Muscle of leg (tissue), 3 donors: ENCODE measurements at regions not wholly inside any gene's neighbourhood (a gene's known extent, or its start where the extent isn't known, plus 50 kb on each side); places are given as distances from the start of the nearest gene placed in this dataset.

Source experiments
- DNase-seq: peaks from one replicate; pipeline ENCODE4 v3.0.0; 2013
- H3K27ac ChIP-seq: one replicate; pipeline ENCODE4 v1.5.1; 2013; ENCODE audit warnings: mild to moderate bottlenecking, low read length, control low read depth
- H3K27me3 ChIP-seq: one replicate; pipeline ENCODE4 v1.6.1; 2013; ENCODE audit warnings: low read length; ENCODE audit not compliant: control insufficient read depth, insufficient read depth
- H3K36me3 ChIP-seq: one replicate; pipeline ENCODE4 v1.6.1; 2013; ENCODE audit warnings: low read length; ENCODE audit not compliant: control insufficient read depth, insufficient read depth
- H3K4me1 ChIP-seq: one replicate; pipeline ENCODE4 v1.6.1; 2013; ENCODE audit warnings: low read length; ENCODE audit not compliant: control insufficient read depth, insufficient read depth
- H3K4me3 ChIP-seq: one replicate; pipeline ENCODE4 v1.5.1; 2013; ENCODE audit warnings: low read length, control low read depth
- H3K9me3 ChIP-seq: replicated peaks from 2 replicates; pipeline ENCODE4 v1.6.1; 2013; ENCODE audit warnings: low read depth, low read length; ENCODE audit not compliant: control insufficient read depth
- WGBS: methylation state at CpG from one replicate; pipeline ENCODE4 v1.1.5; 2013; ENCODE audit warnings: missing lambda C conversion rate; ENCODE audit not compliant: insufficient coverage; 5-methylcytosine and 5-hydroxymethylcytosine counted together

DNA sequence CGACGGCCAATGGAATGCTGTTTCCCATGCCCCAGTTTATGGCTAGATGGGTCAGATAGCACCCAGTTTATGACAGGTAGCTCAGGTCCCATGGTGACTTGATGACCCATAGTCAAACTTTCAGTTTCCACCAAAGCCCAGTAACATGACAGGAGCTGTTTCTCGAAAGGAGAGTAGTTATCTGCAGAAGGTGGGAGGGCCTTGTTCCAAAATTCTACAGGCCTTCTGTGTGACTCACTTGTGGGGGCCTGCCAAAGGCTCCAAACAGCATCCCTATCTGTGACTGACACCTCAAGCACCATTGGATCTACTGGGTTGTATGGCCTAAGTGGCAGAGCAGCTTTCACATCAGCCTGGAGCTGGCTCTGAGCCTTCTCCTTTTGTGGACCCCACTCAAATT is 379.7 kb upstream of the MANEA start:
- H3K36me3 ChIP-seq, result no peaks in the 10 kb centered on the region
- H3K4me1 ChIP-seq, result no peaks in the 10 kb centered on the region
- no peak overlapping the region for H3K27ac ChIP-seq
- no peaks in the 10 kb centered on the region for H3K27me3 ChIP-seq
- 61% methylated on average over 2 of the region's 3 CpGs for WGBS
- H3K4me3 ChIP-seq, result no peak overlapping the region
- H3K9me3 ChIP-seq, result no peaks in the 10 kb centered on the region
- DNase-seq, result no peak

GRCh38 chr6:95203153-95203754 is 374.1 kb upstream of the MANEA start:
- Histone ChIP-seq H3K27me3 (no peaks in the 10 kb centered on the region), H3K4me3 (no peak overlapping the region), H3K27ac (no peak overlapping the region), H3K4me1 (no peaks in the 10 kb centered on the region), H3K9me3 (no peaks in the 10 kb centered on the region), H3K36me3 (no peaks in the 10 kb centered on the region)
- peak; percentile 51 for DNase-seq
- WGBS, result no CpG with 5 or more reads among the region's 2 CpGs

- Histone ChIP-seq H3K27ac (no peak overlapping the region), H3K27me3 (no peaks in the 10 kb centered on the region), H3K36me3 (no peaks in the 10 kb centered on the region), H3K4me1 (no peaks in the 10 kb centered on the region), H3K9me3 (no peaks in the 10 kb centered on the region), H3K4me3 (no peak overlapping the region)
- no CpG with 5 or more reads among the region's 2 CpGs for WGBS
- no peak for DNase-seq
Observed at GRCh38 chr6:95204178-95204577, 373.2 kb upstream of the MANEA start.

DNA sequence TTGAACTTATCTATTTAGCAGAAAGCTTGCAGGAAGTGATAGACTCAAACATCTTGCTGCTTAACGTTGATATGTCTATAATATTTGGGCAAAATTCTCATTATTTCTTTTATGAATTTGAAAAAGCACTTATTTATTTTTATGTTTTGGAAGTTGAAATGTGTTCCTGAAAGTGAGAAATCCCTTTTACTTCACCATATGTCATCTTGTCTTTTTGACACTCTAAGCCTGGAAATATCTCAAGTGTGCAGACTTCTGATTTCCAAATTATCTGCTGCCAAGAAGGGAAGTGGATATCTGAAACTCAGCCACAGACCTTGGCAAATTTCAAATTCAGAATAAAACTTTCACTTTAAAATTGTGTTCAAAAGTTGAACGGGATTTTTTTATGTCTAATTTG is 368.7 kb upstream of the MANEA start:
- Histone ChIP-seq H3K36me3 (no peaks in the 10 kb centered on the region), H3K4me3 (no peak overlapping the region), H3K27me3 (no peaks in the 10 kb centered on the region), H3K27ac (no peak overlapping the region), H3K9me3 (no peaks in the 10 kb centered on the region), H3K4me1 (no peaks in the 10 kb centered on the region)
- DNase-seq, result peak; percentile 9
- no CpG with 5 or more reads among the region's 2 CpGs for WGBS

GRCh38 chr6:95209074-95209473 is 368.3 kb upstream of the MANEA start:
- DNase-seq, result no peak
- Histone ChIP-seq H3K9me3 (no peaks in the 10 kb centered on the region), H3K4me3 (no peak overlapping the region), H3K36me3 (no peaks in the 10 kb centered on the region), H3K27me3 (no peaks in the 10 kb centered on the region), H3K4me1 (no peaks in the 10 kb centered on the region), H3K27ac (no peak overlapping the region)
- WGBS, result no CpG with 5 or more reads among the region's 3 CpGs

GRCh38 chr6:95216555-95216954 is 360.8 kb upstream of the MANEA start:
- DNase-seq, result no peak
- no peaks in the 10 kb centered on the region for H3K36me3 ChIP-seq
- no peak overlapping the region for H3K4me3 ChIP-seq
- H3K9me3 ChIP-seq, result no peaks in the 10 kb centered on the region
- no CpG with 5 or more reads among the region's 1 CpG for WGBS
- H3K4me1 ChIP-seq, result no peaks in the 10 kb centered on the region
- H3K27me3 ChIP-seq, result no peaks in the 10 kb centered on the region
- H3K27ac ChIP-seq, result no peak overlapping the region

DNA sequence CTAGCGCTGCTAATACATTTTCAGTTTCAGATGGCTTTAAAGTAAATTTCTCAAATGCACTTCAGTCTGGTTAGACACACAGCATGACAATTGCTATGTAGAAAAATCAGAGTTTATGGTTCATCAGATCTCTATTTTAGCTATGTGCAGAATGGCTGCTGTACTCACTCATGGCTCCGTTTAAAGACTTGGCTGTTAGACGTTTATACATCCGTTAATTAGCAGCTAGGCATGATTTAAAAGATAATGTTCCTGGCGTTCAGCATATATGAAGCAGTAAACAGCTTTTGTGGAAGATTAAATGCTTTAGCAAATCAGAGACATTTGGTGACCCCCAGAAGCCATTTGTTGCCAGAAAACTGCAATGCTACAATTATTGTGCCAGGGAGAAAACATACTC is 350.0 kb upstream of the MANEA start:
- H3K4me1 ChIP-seq, result no peaks in the 10 kb centered on the region
- no peaks in the 10 kb centered on the region for H3K36me3 ChIP-seq
- H3K27me3 ChIP-seq, result no peaks in the 10 kb centered on the region
- no peak overlapping the region for H3K27ac ChIP-seq
- DNase-seq, result peak; percentile 6
- WGBS, result 32% methylated on average over 4 of the region's 5 CpGs
- H3K4me3 ChIP-seq, result no peak overlapping the region
- no peaks in the 10 kb centered on the region for H3K9me3 ChIP-seq

- H3K9me3 ChIP-seq, result no peaks in the 10 kb centered on the region
- H3K27ac ChIP-seq, result no peak overlapping the region
- H3K36me3 ChIP-seq, result no peaks in the 10 kb centered on the region
- H3K4me1 ChIP-seq, result no peaks in the 10 kb centered on the region
- WGBS, result no CpG with 5 or more reads among the region's 3 CpGs
- H3K27me3 ChIP-seq, result no peaks in the 10 kb centered on the region
- no peak for DNase-seq
- no peak overlapping the region for H3K4me3 ChIP-seq
Observed at GRCh38 chr6:95228636-95229035, 348.7 kb upstream of the MANEA start.

- no CpG with 5 or more reads among the region's 2 CpGs for WGBS
- H3K36me3 ChIP-seq, result no peaks in the 10 kb centered on the region
- DNase-seq, result no peak
- H3K9me3 ChIP-seq, result no peaks in the 10 kb centered on the region
- no peaks in the 10 kb centered on the region for H3K4me1 ChIP-seq
- H3K4me3 ChIP-seq, result no peak overlapping the region
- no peaks in the 10 kb centered on the region for H3K27me3 ChIP-seq
- no peak overlapping the region for H3K27ac ChIP-seq
Observed at GRCh38 chr6:95230071-95230740, 347.1 kb upstream of the MANEA start.

- no peak overlapping the region for H3K27ac ChIP-seq
- no peaks in the 10 kb centered on the region for H3K27me3 ChIP-seq
- DNase-seq, result no peak
- no peaks in the 10 kb centered on the region for H3K36me3 ChIP-seq
- H3K4me1 ChIP-seq, result no peaks in the 10 kb centered on the region
- H3K4me3 ChIP-seq, result no peak overlapping the region
- H3K9me3 ChIP-seq, result no peaks in the 10 kb centered on the region
Observed at GRCh38 chr6:95231416-95231815, 345.9 kb upstream of the MANEA start.

- no peaks in the 10 kb centered on the region for H3K9me3 ChIP-seq
- peak; percentile 57 for DNase-seq
- WGBS, result 80% methylated on average over 2 of the region's 4 CpGs
Observed at GRCh38 chr6:95232446-95232845, 344.9 kb upstream of the MANEA start.

More at GRCh38 chr6:95232446-95232845, 344.9 kb upstream of the MANEA start:
- Histone ChIP-seq H3K36me3 (no peaks in the 10 kb centered on the region), H3K27ac (no peak overlapping the region), H3K27me3 (no peaks in the 10 kb centered on the region), H3K4me1 (no peaks in the 10 kb centered on the region), H3K4me3 (no peak overlapping the region)
